Endothelial cell of umbilical vein (primary cell): ENCODE measurements at regions not wholly inside any gene's neighbourhood (a gene's known extent, or its start where the extent isn't known, plus 50 kb on each side); places are given as distances from the start of the nearest gene placed in this dataset.
A peak's percentile ranks its signal among the peaks of the same experiment; 100 is the strongest.

Source experiments
- BruUV-seq: library from RNA; stranded (reverse); fragments of 400-500 nt; replicated peaks from 2 replicates; lab custom pipeline; 2021; lab: Mats Ljungman, UMichigan
- CTCF ChIA-PET: fragments of 300-600, 350-600 bp; sonication (Branson Sonifier 250); formaldehyde crosslinking; loops from one replicate; lab custom pipeline; 2021; ENCODE audit warnings: antibody characterized with exemption, inconsistent platforms; lab: Charles Lee
- POLR2A ChIA-PET: fragments of 300-600, 350-600 bp; sonication (Branson Sonifier 250); formaldehyde crosslinking; loops from one replicate; lab custom pipeline; 2021; ENCODE audit warnings: antibody characterized with exemption, inconsistent platforms; lab: Charles Lee
- DNase-seq: peaks from one replicate; pipeline ENCODE4 v3.0.0-alpha.2; 2011; ENCODE audit warnings: low read depth, low spot score
- FAIRE-seq: peaks from 2 replicates; lab custom pipeline; 2011; peaks lifted over from hg19 to GRCh38; lab: Jason Lieb, UNC
- H2AFZ ChIP-seq: 2 replicates; pipeline ENCODE4 v1.6.0; 2012; ENCODE audit warnings: low read depth, low read length, control low read depth, inconsistent platforms
- H3K27ac ChIP-seq: 2 replicates; pipeline ENCODE4 v1.5.1; 2011; ENCODE audit warnings: low read depth, mild to moderate bottlenecking, control low read depth, low read length, moderate library complexity; ENCODE audit not compliant: insufficient read depth
- H3K27me3 ChIP-seq, 2 experiments: 2 replicates each; pipeline versions ENCODE4 v1.6.0 to v1.6.1; 2011; ENCODE audit warnings: low read length in 2 of 2, mixed read lengths in 1 of 2; ENCODE audit not compliant: control insufficient read depth in 2 of 2, insufficient read depth in 2 of 2
- H3K36me3 ChIP-seq, 2 experiments: 2 replicates in 1 of 2; 3 replicates in 1 of 2; pipeline ENCODE4 v1.5.1; 2011; ENCODE audit warnings: low read length in 2 of 2, mild to moderate bottlenecking in 1 of 2, moderate library complexity in 1 of 2; ENCODE audit not compliant: control insufficient read depth in 2 of 2, insufficient read depth in 2 of 2; ENCODE audit errors: extremely low read depth in 1 of 2
- H3K4me1 ChIP-seq: 3 replicates; pipeline ENCODE4 v1.5.1; 2011; ENCODE audit warnings: mild to moderate bottlenecking, low read length; ENCODE audit not compliant: control insufficient read depth, insufficient read depth; ENCODE audit errors: extremely low read depth
- H3K4me2 ChIP-seq: 2 replicates; pipeline ENCODE4 v1.6.1; 2011; ENCODE audit warnings: low read length, control low read depth, mixed read lengths; ENCODE audit not compliant: insufficient read depth
- H3K4me3 ChIP-seq, 3 experiments: fragments of 200-600 bp in 1 of 3; sonication (generic), shearing (Covaris generic) in 1 of 3; replicated peaks in 1 of 3; 2 replicates each; pipeline ENCODE4 v1.5.1; 2011 to 2016; ENCODE audit warnings: control low read depth in 3 of 3, low read length in 3 of 3, mild to moderate bottlenecking in 2 of 3, inconsistent platforms in 1 of 3, low read depth in 1 of 3, moderate library complexity in 1 of 3; ENCODE audit not compliant: insufficient read depth in 1 of 3
- H3K79me2 ChIP-seq: 2 replicates; pipeline ENCODE4 v1.6.0; 2012; ENCODE audit warnings: low read length, inconsistent platforms; ENCODE audit not compliant: control insufficient read depth, insufficient read depth
- H3K9ac ChIP-seq: replicated peaks from 2 replicates; pipeline ENCODE3; 2011; ENCODE audit warnings: low read length, control low read depth; ENCODE audit not compliant: insufficient read depth; ENCODE audit errors: extremely low read depth
- H3K9me1 ChIP-seq: replicated peaks from 3 replicates; pipeline ENCODE4 v1.6.0; 2011; ENCODE audit warnings: mild to moderate bottlenecking, low read length; ENCODE audit not compliant: control insufficient read depth, insufficient read depth; ENCODE audit errors: extremely low read depth
- H3K9me3 ChIP-seq: replicated peaks from 2 replicates; pipeline ENCODE4 v1.5.1; 2012; ENCODE audit warnings: low read length, inconsistent platforms; ENCODE audit not compliant: control insufficient read depth, insufficient read depth
- H4K20me1 ChIP-seq: replicated peaks from 2 replicates; pipeline ENCODE3; 2011; ENCODE audit warnings: mild to moderate bottlenecking, low read length; ENCODE audit not compliant: control insufficient read depth, insufficient read depth; ENCODE audit errors: extremely low read depth
- EZH2 ChIP-seq: IDR thresholded peaks from 2 replicates; pipeline ENCODE4 v1.6.1; 2012; ENCODE audit warnings: borderline replicate concordance, low read depth, mild to moderate bottlenecking, moderate library complexity, low read length, inconsistent platforms; ENCODE audit not compliant: severe bottlenecking
- FOS ChIP-seq: IDR thresholded peaks from 2 replicates; pipeline ENCODE4 v1.6.1; 2011; ENCODE audit warnings: mild to moderate bottlenecking, low read length, moderate library complexity, borderline replicate concordance; ENCODE audit not compliant: insufficient read depth
- GATA2 ChIP-seq: IDR thresholded peaks from 2 replicates; pipeline ENCODE4 v1.7.0; 2011; ENCODE audit warnings: low read depth, mild to moderate bottlenecking, moderate library complexity, mixed read lengths, low read length; ENCODE audit not compliant: insufficient read length, insufficient read depth
- MAX ChIP-seq: IDR thresholded peaks from 2 replicates; pipeline ENCODE4 v1.6.1; 2011; ENCODE audit not compliant: insufficient read depth, insufficient read length
- POLR2A ChIP-seq: IDR thresholded peaks from 2 replicates; pipeline ENCODE4 v1.6.1; 2012; ENCODE audit warnings: low read depth, mild to moderate bottlenecking, control low read depth, low read length
- POLR2AphosphoS5 ChIP-seq: IDR thresholded peaks from 2 replicates; pipeline ENCODE4 v1.6.1; 2012; ENCODE audit warnings: low read depth, mild to moderate bottlenecking, control low read depth, low read length, moderate library complexity; ENCODE audit not compliant: insufficient read depth
- dilution Hi-C: fragments of 300-500 bp; cut with MboI; formaldehyde crosslinking; loops from one replicate; pipeline ENCODE4 v1.15.0; 2019; ENCODE audit warnings: low sequenced_read_pairs; ENCODE audit not compliant: extremely low pct_ligation_motif_present
- intact Hi-C: fragments of 100-400 bp; cut with micrococcal nuclease; formaldehyde crosslinking; loops from one replicate; pipeline ENCODE4 v1.10.0; 2022
- TF ChIP-seq, protein P1 (sequence below), 2 donors: IDR thresholded peaks; 1 replicate in 1 of 2; 2 replicates in 1 of 2; pipeline ENCODE4 v1.5.1; 2011; ENCODE audit warnings: low read length in 2 of 2, mild to moderate bottlenecking in 2 of 2, moderate library complexity in 2 of 2, control low read depth in 1 of 2, inconsistent platforms in 1 of 2, low read depth in 1 of 2; ENCODE audit not compliant: insufficient read depth in 1 of 2; ENCODE audit errors: extremely low read depth in 1 of 2

DNA sequence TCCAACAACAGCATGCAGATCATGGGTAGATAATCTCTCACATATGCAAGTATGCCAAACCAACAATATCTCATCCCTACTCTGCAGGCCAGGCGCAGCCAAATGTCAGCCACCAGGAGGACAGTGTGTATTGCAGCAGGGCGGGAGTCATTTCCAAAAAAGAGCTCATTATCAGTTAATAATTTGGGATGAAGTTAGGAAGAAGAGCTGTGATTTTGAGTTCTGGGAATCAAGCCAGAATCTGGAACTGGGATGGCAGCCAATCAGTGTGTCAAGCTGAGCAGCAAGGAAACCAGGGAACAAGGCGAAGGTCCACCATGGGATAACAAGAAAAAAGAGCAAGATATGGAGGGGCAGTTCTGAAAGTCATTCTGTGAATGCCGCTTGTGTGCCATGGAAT is 88.2 kb upstream of the CAMK2D start:
- no peak for FAIRE-seq
- dilution Hi-C loops (no loop called here), intact Hi-C loops (no loop called here)
- DNase-seq, result peak; percentile 28
- no peak overlapping the region for H3K9ac ChIP-seq
- H3K9me1 ChIP-seq, result no peaks in the 10 kb centered on the region
- ChIA-PET POLR2A (no interaction called here), CTCF (interaction anchor here (0.8 kb wide), 1 partner anchor 11 kb away, joined by 3 read pairs; no protein-coding TSS in a partner anchor)
- TF ChIP-seq EZH2, result no peak
- no peak for TF ChIP-seq POLR2AphosphoS5
- TF ChIP-seq, protein P1, sequence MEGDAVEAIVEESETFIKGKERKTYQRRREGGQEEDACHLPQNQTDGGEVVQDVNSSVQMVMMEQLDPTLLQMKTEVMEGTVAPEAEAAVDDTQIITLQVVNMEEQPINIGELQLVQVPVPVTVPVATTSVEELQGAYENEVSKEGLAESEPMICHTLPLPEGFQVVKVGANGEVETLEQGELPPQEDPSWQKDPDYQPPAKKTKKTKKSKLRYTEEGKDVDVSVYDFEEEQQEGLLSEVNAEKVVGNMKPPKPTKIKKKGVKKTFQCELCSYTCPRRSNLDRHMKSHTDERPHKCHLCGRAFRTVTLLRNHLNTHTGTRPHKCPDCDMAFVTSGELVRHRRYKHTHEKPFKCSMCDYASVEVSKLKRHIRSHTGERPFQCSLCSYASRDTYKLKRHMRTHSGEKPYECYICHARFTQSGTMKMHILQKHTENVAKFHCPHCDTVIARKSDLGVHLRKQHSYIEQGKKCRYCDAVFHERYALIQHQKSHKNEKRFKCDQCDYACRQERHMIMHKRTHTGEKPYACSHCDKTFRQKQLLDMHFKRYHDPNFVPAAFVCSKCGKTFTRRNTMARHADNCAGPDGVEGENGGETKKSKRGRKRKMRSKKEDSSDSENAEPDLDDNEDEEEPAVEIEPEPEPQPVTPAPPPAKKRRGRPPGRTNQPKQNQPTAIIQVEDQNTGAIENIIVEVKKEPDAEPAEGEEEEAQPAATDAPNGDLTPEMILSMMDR (IDR thresholded peaks at IDR 0.05; ENCODE audit: extremely low read depth in 1 of 2, insufficient read depth in 1 of 2, low read depth in 1 of 2, low read length in 2 of 2), result no peak
- TF ChIP-seq GATA2, result no peak
- no peak for TF ChIP-seq POLR2A
- no peak for TF ChIP-seq FOS
- H3K27me3 ChIP-seq, result no peaks in the 10 kb centered on the region
- no peak overlapping the region for H2AFZ ChIP-seq
- no peaks in the 10 kb centered on the region for H3K36me3 ChIP-seq
- H3K79me2 ChIP-seq, result no peaks in the 10 kb centered on the region
- no peak overlapping the region for H3K4me2 ChIP-seq
- no peak overlapping the region for H3K27ac ChIP-seq
- H4K20me1 ChIP-seq, result no peaks in the 10 kb centered on the region
- no TSS peak for BruUV-seq
- H3K9me3 ChIP-seq, result no peaks in the 10 kb centered on the region
- H3K4me1 ChIP-seq, result no peaks in the 10 kb centered on the region
- H3K4me3 ChIP-seq, result no peak overlapping the region

DNA sequence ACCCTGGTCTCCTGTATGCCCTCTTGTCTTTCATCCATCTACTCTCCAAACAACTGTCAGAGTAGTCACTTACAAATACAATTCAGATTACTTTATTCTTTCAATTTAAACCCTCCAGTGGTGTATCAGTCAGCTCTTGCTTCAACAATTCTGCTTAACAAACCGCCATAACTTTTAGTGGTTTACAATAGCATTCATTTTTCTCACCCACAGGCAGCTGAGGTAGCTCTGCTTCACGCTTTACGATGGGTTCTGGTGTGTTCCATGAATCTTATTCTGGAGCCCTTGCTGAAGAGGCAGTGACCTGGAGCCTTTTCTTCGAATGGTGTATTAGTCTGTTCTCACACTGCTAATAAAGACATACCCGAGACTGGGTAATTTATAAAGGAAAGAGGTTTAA is 86.2 kb upstream of the CAMK2D start:
- no TSS peak for BruUV-seq
- intact Hi-C loops, result no loop called here
- no peak overlapping the region for H2AFZ ChIP-seq
- dilution Hi-C loops, result no loop called here
- TF ChIP-seq POLR2AphosphoS5 (no peak), MAX (no peak), GATA2 (no peak)
- TF ChIP-seq, protein P1 (IDR thresholded peaks at IDR 0.05; ENCODE audit: extremely low read depth in 1 of 2, insufficient read depth in 1 of 2, low read depth in 1 of 2, low read length in 2 of 2), result no peak
- no peaks in the 10 kb centered on the region for H4K20me1 ChIP-seq
- no peaks in the 10 kb centered on the region for H3K9me3 ChIP-seq
- H3K4me3 ChIP-seq, result no peak overlapping the region
- H3K9ac ChIP-seq, result no peak overlapping the region
- no peaks in the 10 kb centered on the region for H3K27me3 ChIP-seq
- CTCF ChIA-PET, result no interaction called here
- H3K27ac ChIP-seq, result no peak overlapping the region
- POLR2A ChIA-PET, result no interaction called here
- no peak for DNase-seq
- no peaks in the 10 kb centered on the region for H3K36me3 ChIP-seq
- no peaks in the 10 kb centered on the region for H3K79me2 ChIP-seq
- H3K9me1 ChIP-seq, result no peaks in the 10 kb centered on the region
- no peak overlapping the region for H3K4me2 ChIP-seq
- no peak for FAIRE-seq
- H3K4me1 ChIP-seq, result no peaks in the 10 kb centered on the region
